SK-N-SH (cell line): ENCODE measurements at regions not wholly inside any gene's neighbourhood (a gene's known extent, or its start where the extent isn't known, plus 50 kb on each side); places are given as distances from the start of the nearest gene placed in this dataset.

Experiments
- CHD2 ChIP-seq: fragments of 150-350 bp; IDR thresholded peaks from 2 replicates; pipeline ENCODE4 v1.6.1; 2018; ENCODE audit warnings: low read length; ENCODE audit not compliant: partially characterized antibody
- IRF3 ChIP-seq: fragments of 150-350 bp; IDR thresholded peaks from 2 replicates; pipeline ENCODE4 v1.6.1; 2016; ENCODE audit warnings: mild to moderate bottlenecking, low read depth, low read length
- MEF2A ChIP-seq: IDR thresholded peaks from 2 replicates; pipeline ENCODE4 v1.4.0; 2012; ENCODE audit warnings: low read depth, borderline replicate concordance
- NFIC ChIP-seq: IDR thresholded peaks from 2 replicates; pipeline ENCODE4 v1.4.0; 2012; ENCODE audit warnings: borderline replicate concordance
- NRF1 ChIP-seq: IDR thresholded peaks from 2 replicates; pipeline ENCODE4 v1.6.1; 2012; ENCODE audit warnings: low read depth, mild to moderate bottlenecking, low read length
- PBX3 ChIP-seq: IDR thresholded peaks from 2 replicates; pipeline ENCODE4; 2012
- REST ChIP-seq: IDR thresholded peaks from 2 replicates; pipeline ENCODE4 v1.6.1; 2012; ENCODE audit warnings: mild to moderate bottlenecking, low read depth, low read length, moderate library complexity
- SMC3 ChIP-seq: IDR thresholded peaks from 2 replicates; pipeline ENCODE4 v1.6.1; 2012; ENCODE audit warnings: low read depth, low read length, improper control_type of control experiment
- TAF1 ChIP-seq: IDR thresholded peaks from 2 replicates; pipeline ENCODE4 v1.6.1; 2012; ENCODE audit warnings: low read depth, mild to moderate bottlenecking, low read length, moderate library complexity, borderline replicate concordance
- TCF12 ChIP-seq: IDR thresholded peaks from 2 replicates; pipeline ENCODE4 v1.4.0; 2012
- TF ChIP-seq, protein P1 (sequence below): fragments of 200-600 bp; sonication (generic); IDR thresholded peaks from 2 replicates; pipeline ENCODE4 v1.6.1; 2017; ENCODE audit warnings: antibody characterized with exemption, mild to moderate bottlenecking, moderate library complexity

- TF ChIP-seq, protein P1, sequence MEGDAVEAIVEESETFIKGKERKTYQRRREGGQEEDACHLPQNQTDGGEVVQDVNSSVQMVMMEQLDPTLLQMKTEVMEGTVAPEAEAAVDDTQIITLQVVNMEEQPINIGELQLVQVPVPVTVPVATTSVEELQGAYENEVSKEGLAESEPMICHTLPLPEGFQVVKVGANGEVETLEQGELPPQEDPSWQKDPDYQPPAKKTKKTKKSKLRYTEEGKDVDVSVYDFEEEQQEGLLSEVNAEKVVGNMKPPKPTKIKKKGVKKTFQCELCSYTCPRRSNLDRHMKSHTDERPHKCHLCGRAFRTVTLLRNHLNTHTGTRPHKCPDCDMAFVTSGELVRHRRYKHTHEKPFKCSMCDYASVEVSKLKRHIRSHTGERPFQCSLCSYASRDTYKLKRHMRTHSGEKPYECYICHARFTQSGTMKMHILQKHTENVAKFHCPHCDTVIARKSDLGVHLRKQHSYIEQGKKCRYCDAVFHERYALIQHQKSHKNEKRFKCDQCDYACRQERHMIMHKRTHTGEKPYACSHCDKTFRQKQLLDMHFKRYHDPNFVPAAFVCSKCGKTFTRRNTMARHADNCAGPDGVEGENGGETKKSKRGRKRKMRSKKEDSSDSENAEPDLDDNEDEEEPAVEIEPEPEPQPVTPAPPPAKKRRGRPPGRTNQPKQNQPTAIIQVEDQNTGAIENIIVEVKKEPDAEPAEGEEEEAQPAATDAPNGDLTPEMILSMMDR: no peak
- TF ChIP-seq IRF3: no peak
- TF ChIP-seq TAF1: no peak
- TF ChIP-seq MEF2A: no peak
- no peak for TF ChIP-seq NRF1
- no peak for TF ChIP-seq TCF12
- no peak for TF ChIP-seq PBX3
- TF ChIP-seq NFIC: no peak
- no peak for TF ChIP-seq REST
- no peak for TF ChIP-seq CHD2
- no peak for TF ChIP-seq SMC3
Measured at GRCh38 chr7:55639640-55640039, 67.3 kb upstream of the VOPP1 start.
